DOHH2 (cell line): ENCODE measurements at regions not wholly inside any gene's neighbourhood (a gene's known extent, or its start where the extent isn't known, plus 50 kb on each side); places are given as distances from the start of the nearest gene placed in this dataset.

Experiments used
- EZH2phosphoT487 ChIP-seq: fragments of 200-600 bp; sonication (generic); IDR thresholded peaks from 2 replicates; pipeline ENCODE4 v1.6.1; 2017; ENCODE audit warnings: borderline replicate concordance, mild to moderate bottlenecking, antibody characterized with exemption, low read length, moderate library complexity, mixed read lengths
- TF ChIP-seq, protein P1 (sequence below): fragments of 200-600 bp; sonication (generic); IDR thresholded peaks from one replicate; pipeline ENCODE4 v1.5.1; 2014; ENCODE audit warnings: antibody characterized with exemption, mild to moderate bottlenecking, low read depth, low read length; ENCODE audit not compliant: poor library complexity, severe bottlenecking

DNA sequence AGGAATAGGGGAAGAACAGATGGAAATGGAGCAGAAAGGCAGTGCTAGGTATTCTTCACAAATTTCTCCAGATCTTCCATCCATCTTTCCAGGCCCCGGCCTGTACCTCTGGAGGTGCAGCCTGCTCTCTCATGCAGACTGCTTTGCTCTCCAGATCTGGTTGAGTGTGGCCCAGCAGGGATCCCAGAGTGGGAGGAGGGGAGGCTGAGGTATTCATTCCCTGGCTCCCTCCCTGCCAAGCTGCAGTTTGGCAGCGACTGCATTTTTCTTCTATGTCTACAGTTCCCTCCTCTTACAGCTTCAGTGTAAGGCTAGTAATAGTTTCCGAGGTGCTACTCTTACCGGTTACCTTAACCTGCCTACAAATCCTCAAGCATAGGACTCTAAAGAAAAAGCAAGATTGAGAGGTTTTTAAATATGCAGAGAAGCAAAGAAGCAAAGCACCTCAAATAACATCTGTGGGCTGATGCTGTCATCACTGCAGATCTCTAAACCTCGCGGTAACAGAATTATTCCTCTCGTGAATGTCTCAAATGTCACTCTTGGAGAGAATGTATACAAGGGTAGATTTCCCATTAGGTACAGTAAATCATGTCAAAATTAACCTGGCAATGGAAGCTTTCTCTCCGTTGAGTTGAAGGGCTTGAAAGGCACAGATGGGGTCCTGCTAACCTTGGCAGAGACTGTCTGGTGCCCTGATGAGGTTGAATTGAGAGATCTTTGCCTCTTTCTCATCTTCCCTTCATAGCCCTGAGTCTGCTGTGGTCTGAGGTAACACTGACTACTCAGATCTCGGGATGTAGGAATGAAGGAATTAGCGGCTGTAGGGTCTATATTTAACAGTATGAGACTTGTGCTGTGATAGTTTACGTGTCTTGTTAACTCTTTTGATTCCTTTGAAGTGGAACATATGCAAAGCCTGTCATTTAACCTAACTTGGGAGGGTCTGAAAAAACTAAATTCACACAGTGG is 297.9 kb upstream of the C11orf87 start:
- TF ChIP-seq, protein P1, sequence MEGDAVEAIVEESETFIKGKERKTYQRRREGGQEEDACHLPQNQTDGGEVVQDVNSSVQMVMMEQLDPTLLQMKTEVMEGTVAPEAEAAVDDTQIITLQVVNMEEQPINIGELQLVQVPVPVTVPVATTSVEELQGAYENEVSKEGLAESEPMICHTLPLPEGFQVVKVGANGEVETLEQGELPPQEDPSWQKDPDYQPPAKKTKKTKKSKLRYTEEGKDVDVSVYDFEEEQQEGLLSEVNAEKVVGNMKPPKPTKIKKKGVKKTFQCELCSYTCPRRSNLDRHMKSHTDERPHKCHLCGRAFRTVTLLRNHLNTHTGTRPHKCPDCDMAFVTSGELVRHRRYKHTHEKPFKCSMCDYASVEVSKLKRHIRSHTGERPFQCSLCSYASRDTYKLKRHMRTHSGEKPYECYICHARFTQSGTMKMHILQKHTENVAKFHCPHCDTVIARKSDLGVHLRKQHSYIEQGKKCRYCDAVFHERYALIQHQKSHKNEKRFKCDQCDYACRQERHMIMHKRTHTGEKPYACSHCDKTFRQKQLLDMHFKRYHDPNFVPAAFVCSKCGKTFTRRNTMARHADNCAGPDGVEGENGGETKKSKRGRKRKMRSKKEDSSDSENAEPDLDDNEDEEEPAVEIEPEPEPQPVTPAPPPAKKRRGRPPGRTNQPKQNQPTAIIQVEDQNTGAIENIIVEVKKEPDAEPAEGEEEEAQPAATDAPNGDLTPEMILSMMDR, result no peak
- TF ChIP-seq EZH2phosphoT487, result no peak
